ENCODE measurements at regions not wholly inside any gene's neighbourhood (a gene's known extent, or its start where the extent isn't known, plus 50 kb on each side); places are given as distances from the start of the nearest gene placed in this dataset.

GRCh38 chr3:63097396-63097795, 180.7 kb upstream of the SYNPR start:
- TF ChIP-seq CEBPB (IDR thresholded peaks at IDR 0.05; ENCODE audit: low read depth, low read length) = no peak
- no peak for TF ChIP-seq SRF (IDR thresholded peaks at IDR 0.05; ENCODE audit: low read depth, low read length)
- TF ChIP-seq, protein P1, sequence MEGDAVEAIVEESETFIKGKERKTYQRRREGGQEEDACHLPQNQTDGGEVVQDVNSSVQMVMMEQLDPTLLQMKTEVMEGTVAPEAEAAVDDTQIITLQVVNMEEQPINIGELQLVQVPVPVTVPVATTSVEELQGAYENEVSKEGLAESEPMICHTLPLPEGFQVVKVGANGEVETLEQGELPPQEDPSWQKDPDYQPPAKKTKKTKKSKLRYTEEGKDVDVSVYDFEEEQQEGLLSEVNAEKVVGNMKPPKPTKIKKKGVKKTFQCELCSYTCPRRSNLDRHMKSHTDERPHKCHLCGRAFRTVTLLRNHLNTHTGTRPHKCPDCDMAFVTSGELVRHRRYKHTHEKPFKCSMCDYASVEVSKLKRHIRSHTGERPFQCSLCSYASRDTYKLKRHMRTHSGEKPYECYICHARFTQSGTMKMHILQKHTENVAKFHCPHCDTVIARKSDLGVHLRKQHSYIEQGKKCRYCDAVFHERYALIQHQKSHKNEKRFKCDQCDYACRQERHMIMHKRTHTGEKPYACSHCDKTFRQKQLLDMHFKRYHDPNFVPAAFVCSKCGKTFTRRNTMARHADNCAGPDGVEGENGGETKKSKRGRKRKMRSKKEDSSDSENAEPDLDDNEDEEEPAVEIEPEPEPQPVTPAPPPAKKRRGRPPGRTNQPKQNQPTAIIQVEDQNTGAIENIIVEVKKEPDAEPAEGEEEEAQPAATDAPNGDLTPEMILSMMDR (IDR thresholded peaks at IDR 0.05; ENCODE audit: control extremely low read depth in 1 of 3, insufficient read depth in 1 of 3, low read depth in 1 of 3, low read length in 3 of 3) = no peak
- no peak for TF ChIP-seq CHD2 (IDR thresholded peaks at IDR 0.05; ENCODE audit: low read length)
